RWPE1 (cell line): ENCODE measurements at regions not wholly inside any gene's neighbourhood (a gene's known extent, or its start where the extent isn't known, plus 50 kb on each side); places are given as distances from the start of the nearest gene placed in this dataset.

Experiments used
- CTCF ChIA-PET: fragments of 350-600 bp; sonication (Branson Sonifier 250); formaldehyde crosslinking; extraction: SDS; loops from one replicate; lab custom pipeline; 2021; lab: Yijun Ruan, JAX
- POLR2A ChIA-PET: fragments of 400-600 bp; formaldehyde crosslinking; extraction: SDS; loops from one replicate; lab custom pipeline; 2020; ENCODE audit warnings: antibody characterized with exemption; ENCODE audit not compliant: low non-redundant PET; lab: Yijun Ruan, JAX
- DNase-seq: peaks from one replicate; pipeline ENCODE4 v3.0.0; 2012; ENCODE audit warnings: low spot score
- H3K27ac ChIP-seq: fragments of 450-650 bp; 2 replicates; pipeline ENCODE4 v1.5.1; 2017
- TF ChIP-seq, protein P1 (sequence below): fragments of 450-650 bp; conservative IDR thresholded peaks from 2 replicates; pipeline ENCODE4 v1.5.1; 2017; ENCODE audit warnings: low read depth, mild to moderate bottlenecking

DNA sequence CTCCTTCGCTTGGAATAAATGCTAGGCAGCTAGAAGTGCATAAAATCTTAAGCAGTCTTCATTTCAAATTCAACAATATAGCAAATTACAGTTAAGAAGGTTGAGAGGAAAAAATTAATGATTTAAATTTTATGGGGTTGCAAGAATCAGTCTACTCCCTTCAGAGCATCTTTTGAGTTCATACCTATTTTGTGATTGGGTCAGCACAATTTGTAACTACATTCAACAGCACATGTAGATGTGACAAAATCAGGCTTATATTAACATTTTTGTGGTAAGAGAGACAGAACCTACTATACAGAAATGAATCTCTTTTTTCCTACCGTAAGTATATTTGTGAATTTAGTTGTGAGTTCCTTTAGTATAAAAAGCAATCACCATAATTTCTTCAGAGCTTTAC lies 520.6 kb upstream of the HTR2A start:
- TF ChIP-seq, protein P1, sequence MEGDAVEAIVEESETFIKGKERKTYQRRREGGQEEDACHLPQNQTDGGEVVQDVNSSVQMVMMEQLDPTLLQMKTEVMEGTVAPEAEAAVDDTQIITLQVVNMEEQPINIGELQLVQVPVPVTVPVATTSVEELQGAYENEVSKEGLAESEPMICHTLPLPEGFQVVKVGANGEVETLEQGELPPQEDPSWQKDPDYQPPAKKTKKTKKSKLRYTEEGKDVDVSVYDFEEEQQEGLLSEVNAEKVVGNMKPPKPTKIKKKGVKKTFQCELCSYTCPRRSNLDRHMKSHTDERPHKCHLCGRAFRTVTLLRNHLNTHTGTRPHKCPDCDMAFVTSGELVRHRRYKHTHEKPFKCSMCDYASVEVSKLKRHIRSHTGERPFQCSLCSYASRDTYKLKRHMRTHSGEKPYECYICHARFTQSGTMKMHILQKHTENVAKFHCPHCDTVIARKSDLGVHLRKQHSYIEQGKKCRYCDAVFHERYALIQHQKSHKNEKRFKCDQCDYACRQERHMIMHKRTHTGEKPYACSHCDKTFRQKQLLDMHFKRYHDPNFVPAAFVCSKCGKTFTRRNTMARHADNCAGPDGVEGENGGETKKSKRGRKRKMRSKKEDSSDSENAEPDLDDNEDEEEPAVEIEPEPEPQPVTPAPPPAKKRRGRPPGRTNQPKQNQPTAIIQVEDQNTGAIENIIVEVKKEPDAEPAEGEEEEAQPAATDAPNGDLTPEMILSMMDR = no peak
- no peak overlapping the region for H3K27ac ChIP-seq
- DNase-seq = no peak
- CTCF ChIA-PET = no interaction called here
- POLR2A ChIA-PET = no interaction called here

DNA sequence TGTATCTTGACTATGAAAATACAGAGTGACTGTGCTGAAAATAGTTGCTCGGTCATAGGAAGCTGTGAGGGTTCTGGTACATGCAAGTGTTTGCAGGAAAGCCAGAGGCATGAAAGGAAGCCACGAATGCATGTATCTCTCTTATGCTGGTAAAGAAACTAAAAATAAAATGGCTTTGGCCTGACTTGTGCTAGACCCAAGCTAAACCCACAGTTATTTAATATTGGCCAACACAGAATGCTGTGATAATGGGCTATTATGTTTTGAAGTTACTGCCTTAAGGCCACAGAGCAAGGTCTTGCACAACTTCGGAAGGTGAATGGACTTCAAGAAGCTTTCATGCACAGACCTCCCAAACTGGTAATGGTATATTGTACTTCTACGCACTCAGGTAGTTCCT lies 518.2 kb upstream of the HTR2A start:
- DNase-seq = no peak
- H3K27ac ChIP-seq = no peak overlapping the region
- TF ChIP-seq, protein P1 = no peak
- CTCF ChIA-PET = no interaction called here
- POLR2A ChIA-PET = no interaction called here

DNA sequence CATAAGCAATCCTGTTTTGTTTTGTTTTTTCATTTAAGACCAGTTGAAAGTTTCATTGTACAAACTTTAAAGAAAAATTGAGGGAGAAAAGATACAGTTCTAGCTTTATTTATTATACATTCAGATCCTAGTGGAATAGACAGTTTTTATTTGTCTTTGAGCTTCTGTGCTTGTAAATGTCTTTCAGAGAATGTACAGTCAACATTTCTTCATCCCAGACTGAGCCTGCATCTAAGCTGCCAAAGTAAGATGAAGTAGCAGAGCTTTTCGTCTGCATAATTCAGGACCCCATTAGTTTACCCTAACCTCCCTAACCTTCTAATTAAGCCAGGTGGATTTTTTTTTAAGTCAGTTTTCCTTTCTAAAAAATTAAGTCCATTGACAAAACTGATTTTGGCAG lies 516.7 kb upstream of the HTR2A start:
- ChIA-PET CTCF (no interaction called here), POLR2A (no interaction called here)
- DNase-seq = no peak
- no peak overlapping the region for H3K27ac ChIP-seq
- TF ChIP-seq, protein P1 = no peak

DNA sequence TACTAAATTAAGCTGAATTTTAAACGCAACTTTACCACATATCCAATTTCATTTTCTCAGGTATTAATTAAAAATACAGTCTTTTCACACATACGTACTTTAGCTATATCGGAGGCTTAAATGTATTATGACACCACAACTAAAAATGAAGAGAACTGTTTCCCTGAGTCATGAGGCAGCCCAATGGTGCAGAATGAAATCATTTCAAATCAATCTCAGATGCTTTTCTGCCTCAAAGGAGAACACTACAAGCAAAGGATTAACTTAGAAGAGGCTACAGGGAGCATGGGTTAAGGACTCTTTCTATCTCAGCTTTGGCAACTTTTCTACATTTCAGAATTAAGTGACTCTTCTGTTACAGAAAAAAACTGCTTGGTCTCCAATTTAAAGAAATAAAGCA lies 516.3 kb upstream of the HTR2A start:
- no peak for DNase-seq
- TF ChIP-seq, protein P1 = no peak
- POLR2A ChIA-PET = no interaction called here
- CTCF ChIA-PET = interaction anchor here (0.7 kb wide), 1 partner anchor 14 kb away, joined by 3 read pairs; no protein-coding TSS in a partner anchor
- H3K27ac ChIP-seq = no peak overlapping the region

DNA sequence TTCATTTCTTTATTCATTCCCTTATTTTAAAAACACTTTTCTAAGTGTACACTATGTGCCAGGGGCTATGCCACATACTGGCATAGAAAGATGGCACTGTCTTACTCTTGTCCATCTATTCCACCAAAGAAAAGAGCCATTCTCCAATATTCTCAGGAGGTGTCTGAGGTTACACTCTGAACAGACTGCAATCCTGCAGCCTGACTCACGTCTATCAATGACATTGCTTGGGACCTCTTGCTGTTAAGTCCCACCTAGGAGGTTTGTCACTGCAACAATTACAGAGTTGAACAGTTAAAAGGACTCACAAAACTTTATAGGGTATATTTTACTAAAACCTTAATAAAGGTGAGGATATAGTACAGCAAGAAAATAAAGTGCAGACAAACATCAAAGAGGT lies 512.9 kb upstream of the HTR2A start:
- DNase-seq = no peak
- CTCF ChIA-PET = no interaction called here
- TF ChIP-seq, protein P1 = no peak
- no peak overlapping the region for H3K27ac ChIP-seq
- POLR2A ChIA-PET = no interaction called here

DNA sequence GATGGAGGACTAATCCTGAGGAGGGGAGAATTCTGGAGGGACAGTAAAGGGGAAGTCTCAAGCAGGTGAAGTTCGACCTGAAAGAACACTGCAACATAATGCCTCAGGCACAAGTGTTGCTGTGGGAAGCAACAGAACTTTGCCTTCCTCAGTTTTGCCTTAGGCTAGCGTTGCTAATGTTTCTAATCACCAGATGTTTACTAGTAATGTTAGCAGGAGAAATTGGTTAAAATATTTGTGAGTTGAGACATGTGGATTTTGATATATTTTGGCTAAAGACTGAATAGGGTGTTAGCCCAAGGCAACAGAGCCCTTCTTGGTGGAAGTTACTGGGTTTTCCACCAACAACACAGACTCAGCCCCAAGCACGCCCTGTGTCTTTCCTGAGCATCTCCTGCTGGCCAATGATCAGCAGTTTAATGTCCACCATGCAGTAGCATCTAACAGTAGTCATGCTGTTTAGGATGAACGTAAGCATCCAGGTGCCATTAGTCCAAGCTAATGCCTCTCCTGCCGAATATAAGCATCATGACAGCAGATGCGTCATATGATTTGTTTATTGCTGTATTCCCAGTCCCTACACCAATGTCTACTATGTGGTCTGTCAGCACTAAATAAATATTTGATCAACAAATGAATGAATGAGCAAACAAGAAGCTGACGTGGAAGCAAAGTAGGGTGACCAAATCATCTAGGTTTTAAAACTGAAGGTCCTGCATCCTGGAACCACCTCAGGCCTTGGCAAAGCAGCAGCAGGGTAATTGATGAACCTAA lies 511.9 kb upstream of the HTR2A start:
- TF ChIP-seq, protein P1 = no peak
- no peak for DNase-seq
- POLR2A ChIA-PET = no interaction called here
- CTCF ChIA-PET = no interaction called here
- no peak overlapping the region for H3K27ac ChIP-seq
